DND-41 (cell line): ENCODE measurements at regions not wholly inside any gene's neighbourhood (a gene's known extent, or its start where the extent isn't known, plus 50 kb on each side); places are given as distances from the start of the nearest gene placed in this dataset.

ENCODE experiments used
- ATAC-seq: fragments of 200-7000 bp; cut with Tn5 transposase; 3 replicates; pipeline ENCODE4 v1.9.1; 2021; ENCODE audit warnings: low read depth; ENCODE audit not compliant: insufficient read depth
- DNase-seq: peaks from one replicate; pipeline ENCODE4 v3.0.0-alpha.2; 2020
- H2AFZ ChIP-seq: 2 replicates; pipeline ENCODE4 v1.6.0; 2012; ENCODE audit warnings: low read depth, low read length
- H3K27ac ChIP-seq: 2 replicates; pipeline ENCODE4 v1.5.1; 2012; ENCODE audit warnings: low read length, inconsistent platforms
- H3K27me3 ChIP-seq: fragments of 200-600 bp; sonication (generic); 2 replicates; pipeline ENCODE4 v1.6.0; 2012; ENCODE audit warnings: low read length, mild to moderate bottlenecking, inconsistent platforms; ENCODE audit not compliant: insufficient read depth, poor library complexity
- H3K36me3 ChIP-seq: 2 replicates; pipeline ENCODE4 v1.5.1; 2012; ENCODE audit warnings: low read length, inconsistent platforms; ENCODE audit not compliant: insufficient read depth
- H3K4me1 ChIP-seq: 2 replicates; pipeline ENCODE4 v1.5.1; 2012; ENCODE audit warnings: mild to moderate bottlenecking, low read length; ENCODE audit not compliant: insufficient read depth
- H3K4me2 ChIP-seq: 2 replicates; pipeline ENCODE4 v1.6.0; 2012; ENCODE audit warnings: mild to moderate bottlenecking, moderate library complexity, low read length, inconsistent platforms; ENCODE audit not compliant: insufficient read depth
- H3K4me3 ChIP-seq, 2 experiments: fragments of 200-600 bp in 1 of 2; shearing (Covaris generic) in 1 of 2; 2 replicates each; pipeline ENCODE4 v1.5.1; 2012 to 2016; ENCODE audit warnings: inconsistent platforms in 2 of 2, low read length in 2 of 2, mild to moderate bottlenecking in 2 of 2, low read depth in 1 of 2, moderate library complexity in 1 of 2
- H3K79me2 ChIP-seq: 2 replicates; pipeline ENCODE4 v1.6.0; 2012; ENCODE audit warnings: low read length, inconsistent platforms; ENCODE audit not compliant: insufficient read depth
- H3K9ac ChIP-seq: 2 replicates; pipeline ENCODE4 v1.6.0; 2012; ENCODE audit warnings: low read depth, mild to moderate bottlenecking, inconsistent platforms, low read length, moderate library complexity
- H3K9me3 ChIP-seq: 2 replicates; pipeline ENCODE4 v1.5.1; 2012; ENCODE audit warnings: low read length, moderate library complexity, mild to moderate bottlenecking, inconsistent platforms; ENCODE audit not compliant: insufficient read depth, severe bottlenecking
- H4K20me1 ChIP-seq: 2 replicates; pipeline ENCODE4 v1.6.0; 2012; ENCODE audit warnings: low read length; ENCODE audit not compliant: insufficient read depth
- CTCF ChIP-seq: IDR thresholded peaks from 2 replicates; pipeline ENCODE4 v1.5.1; 2012; ENCODE audit warnings: borderline replicate concordance, low read length, moderate library complexity, mild to moderate bottlenecking; ENCODE audit not compliant: poor library complexity, severe bottlenecking; ENCODE audit errors: extremely low read depth
- EZH2 ChIP-seq: IDR thresholded peaks from 3 replicates; pipeline ENCODE4 v1.6.1; 2012; ENCODE audit warnings: borderline replicate concordance, low read depth, mild to moderate bottlenecking, moderate library complexity, low read length, inconsistent platforms; ENCODE audit not compliant: severe bottlenecking

- no peaks in the 10 kb centered on the region for H3K4me1 ChIP-seq
- no peaks in the 10 kb centered on the region for H3K9me3 ChIP-seq
- no peak overlapping the region for H3K4me3 ChIP-seq
- no peaks in the 10 kb centered on the region for H3K27me3 ChIP-seq
- no peak for TF ChIP-seq CTCF
- no peak for TF ChIP-seq EZH2
- no peak for ATAC-seq
- no peaks in the 10 kb centered on the region for H4K20me1 ChIP-seq
- DNase-seq: no peak
- H3K9ac ChIP-seq: no peak overlapping the region
- no peaks in the 10 kb centered on the region for H3K36me3 ChIP-seq
- H2AFZ ChIP-seq: no peak overlapping the region
- H3K4me2 ChIP-seq: no peak overlapping the region
- H3K79me2 ChIP-seq: no peaks in the 10 kb centered on the region
- H3K27ac ChIP-seq: no peak overlapping the region
Observed at GRCh38 chr10:59085054-59085453, 91.4 kb upstream of the PHYHIPL start.

- DNase-seq (no peak), ATAC-seq (no peak)
- Histone ChIP-seq H4K20me1 (no peaks in the 10 kb centered on the region), H2AFZ (no peak overlapping the region), H3K4me3 (no peak overlapping the region), H3K9ac (no peak overlapping the region), H3K27ac (no peak overlapping the region), H3K79me2 (no peaks in the 10 kb centered on the region), H3K27me3 (no peaks in the 10 kb centered on the region), H3K4me1 (no peaks in the 10 kb centered on the region), H3K9me3 (no peaks in the 10 kb centered on the region), H3K36me3 (no peaks in the 10 kb centered on the region), H3K4me2 (no peak overlapping the region)
- TF ChIP-seq EZH2 (no peak), CTCF (no peak)
Observed at GRCh38 chr10:59085711-59086502, 90.5 kb upstream of the PHYHIPL start.

GRCh38 chr10:59087486-59087885, 89.0 kb upstream of the PHYHIPL start:
- H3K9me3 ChIP-seq: no peaks in the 10 kb centered on the region
- H4K20me1 ChIP-seq: no peaks in the 10 kb centered on the region
- H3K9ac ChIP-seq: no peak overlapping the region
- no peak overlapping the region for H3K4me2 ChIP-seq
- no peak overlapping the region for H2AFZ ChIP-seq
- no peaks in the 10 kb centered on the region for H3K79me2 ChIP-seq
- ATAC-seq: no peak
- no peak overlapping the region for H3K27ac ChIP-seq
- no peaks in the 10 kb centered on the region for H3K36me3 ChIP-seq
- no peaks in the 10 kb centered on the region for H3K4me1 ChIP-seq
- no peaks in the 10 kb centered on the region for H3K27me3 ChIP-seq
- DNase-seq: no peak
- no peak overlapping the region for H3K4me3 ChIP-seq
- TF ChIP-seq EZH2: no peak
- TF ChIP-seq CTCF: no peak
